DMS53 (cell line): ENCODE measurements at regions not wholly inside any gene's neighbourhood (a gene's known extent, or its start where the extent isn't known, plus 50 kb on each side); places are given as distances from the start of the nearest gene placed in this dataset.

Source experiments
- DNase-seq: peaks from one replicate; lab custom pipeline; 2025; lab: John Stamatoyannopoulos, UW

DNA sequence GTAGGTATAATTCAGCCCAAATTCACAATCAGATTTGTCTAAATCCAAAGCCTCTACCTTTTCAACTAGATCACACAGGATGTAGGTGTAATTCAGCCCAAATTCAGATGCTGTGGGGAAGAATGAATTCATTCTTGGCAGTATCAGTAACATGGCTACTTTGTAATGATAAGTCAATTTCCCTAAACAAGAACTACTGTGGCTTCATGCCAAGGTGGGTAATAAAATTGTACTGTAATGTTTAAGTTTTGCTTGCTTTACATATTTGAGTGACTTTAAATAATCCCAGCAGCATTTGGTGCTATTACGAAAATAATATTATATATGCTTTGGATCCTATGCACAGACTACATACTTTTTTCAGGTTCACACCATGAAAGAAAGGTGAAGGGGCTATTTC, 239.1 kb downstream of the HDGFL1 start:
- no peak for DNase-seq

DNA sequence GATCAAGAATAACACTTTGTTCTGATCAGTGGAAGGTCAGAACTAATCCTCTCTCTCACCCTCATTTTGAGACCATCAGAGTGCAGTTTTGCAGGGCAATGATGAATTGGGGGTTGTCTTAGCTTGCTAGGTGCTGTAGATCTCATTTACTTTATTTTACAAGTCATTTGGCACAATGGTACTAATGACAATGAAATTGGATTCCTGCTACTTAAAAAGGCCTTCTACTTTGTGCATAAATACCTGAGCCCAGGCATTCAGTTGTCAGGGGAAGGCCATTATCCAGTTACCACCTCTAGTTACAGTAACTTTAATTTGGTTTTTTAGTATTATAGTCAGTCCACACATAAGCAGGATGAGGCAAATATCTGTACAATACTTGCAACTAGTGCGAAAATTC, 240.0 kb downstream of the HDGFL1 start:
- no peak for DNase-seq

GRCh38 chr6:22819209-22819608, 249.8 kb downstream of the HDGFL1 start:
- no peak for DNase-seq

- DNase-seq = no peak
Measured at GRCh38 chr6:22821664-22822320, 252.4 kb downstream of the HDGFL1 start.

GRCh38 chr6:22825210-22825609, 255.8 kb downstream of the HDGFL1 start:
- DNase-seq = peak; percentile 22

DNA sequence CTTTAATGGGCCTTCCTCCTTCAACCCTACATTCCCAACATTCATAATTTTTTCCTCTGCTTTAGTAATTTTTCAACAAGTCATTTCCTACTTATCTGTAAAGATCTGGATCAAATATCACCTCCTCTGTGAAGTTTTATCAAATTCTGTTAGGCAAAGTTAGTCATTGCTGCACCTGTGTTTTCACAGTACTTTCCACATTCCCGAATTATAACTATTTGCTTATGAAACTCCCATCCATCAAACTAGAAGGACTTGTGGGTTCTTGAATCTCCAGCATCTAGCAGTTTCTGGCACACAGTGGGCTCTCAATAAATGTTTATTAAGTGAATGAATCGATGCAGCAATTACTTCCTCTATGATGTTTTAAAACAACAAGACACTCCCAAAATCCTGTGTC, 257.6 kb downstream of the HDGFL1 start:
- DNase-seq = peak; percentile 29

- DNase-seq = peak; percentile 58
Measured at GRCh38 chr6:22827760-22828159, 258.4 kb downstream of the HDGFL1 start.

DNA sequence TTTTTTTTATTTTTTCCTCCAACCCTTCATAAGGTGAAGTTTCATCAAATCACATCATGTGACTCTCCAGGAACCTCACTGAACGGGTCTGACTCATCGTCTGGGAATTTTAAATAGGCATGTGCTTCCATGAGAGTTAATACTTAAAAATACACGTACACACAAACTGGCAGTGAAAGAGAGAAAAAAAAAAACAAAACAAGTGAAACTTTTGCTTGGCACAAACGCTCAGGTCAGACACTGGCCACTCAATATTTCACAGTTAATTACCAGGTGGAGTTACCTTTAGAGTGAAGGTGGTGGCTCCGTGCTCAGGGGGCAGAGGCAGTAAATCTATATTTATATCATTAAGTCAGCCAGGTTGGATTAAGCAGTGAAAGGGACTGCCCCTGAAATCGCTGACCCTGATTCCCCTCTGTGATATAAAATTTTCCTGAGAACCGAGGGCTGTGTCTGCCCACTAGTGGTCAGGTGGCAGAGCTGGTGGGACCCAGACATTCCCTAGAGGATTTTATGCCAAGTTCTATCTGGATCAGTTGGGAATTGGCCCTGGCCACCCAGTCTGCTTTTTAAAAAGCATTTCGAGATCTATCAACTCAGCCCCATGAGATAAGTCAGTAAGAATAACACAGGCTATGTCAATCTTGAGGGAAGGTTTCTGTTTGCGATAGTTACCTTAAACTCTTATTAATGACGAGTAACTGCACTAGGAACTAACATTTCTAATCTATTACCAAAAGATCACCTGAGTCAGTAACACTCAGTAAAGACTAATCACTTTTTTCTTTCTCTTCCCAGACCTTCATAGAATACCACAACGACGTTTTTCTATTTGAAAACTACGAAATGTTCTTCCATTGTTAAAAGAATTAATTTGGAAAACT, 259.1 kb downstream of the HDGFL1 start:
- DNase-seq = peak; percentile 91

DNA sequence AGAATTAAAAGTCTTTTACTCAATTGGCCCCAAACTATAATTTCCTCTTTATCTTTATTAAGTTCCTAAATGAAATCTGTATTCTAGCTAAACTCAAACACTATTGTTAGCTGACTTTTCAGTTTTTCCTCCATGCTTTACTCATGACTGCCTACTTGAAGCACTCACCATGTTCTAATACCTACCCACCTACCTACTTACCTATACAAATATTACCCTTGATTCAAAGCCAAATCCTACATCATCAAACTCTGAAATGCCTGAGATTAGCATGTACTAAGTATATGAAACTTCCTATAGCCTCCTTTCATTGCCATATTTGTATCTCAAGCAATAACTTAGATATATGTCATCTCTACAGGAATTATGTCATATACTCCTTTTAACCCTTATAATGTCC, 259.7 kb downstream of the HDGFL1 start:
- peak; percentile 55 for DNase-seq

DNA sequence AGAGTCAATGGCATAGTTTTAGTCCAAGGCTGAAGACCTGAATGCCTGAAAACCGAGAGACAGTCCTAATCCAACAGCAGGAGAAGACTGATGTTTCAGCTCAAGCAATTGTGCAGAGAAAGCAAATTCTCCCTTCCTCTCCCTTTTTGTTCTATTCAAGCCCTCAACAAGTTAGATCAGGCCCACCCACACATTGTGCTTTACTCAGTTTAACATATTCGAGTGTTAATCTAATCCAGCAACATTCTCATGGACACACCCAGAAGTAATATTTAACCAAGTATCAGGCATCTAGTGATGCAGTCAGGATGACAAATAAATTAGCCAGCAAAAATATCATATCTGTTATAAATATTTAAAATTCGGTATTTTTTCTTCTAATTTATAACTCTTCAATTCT, 261.1 kb downstream of the HDGFL1 start:
- no peak for DNase-seq

DNA sequence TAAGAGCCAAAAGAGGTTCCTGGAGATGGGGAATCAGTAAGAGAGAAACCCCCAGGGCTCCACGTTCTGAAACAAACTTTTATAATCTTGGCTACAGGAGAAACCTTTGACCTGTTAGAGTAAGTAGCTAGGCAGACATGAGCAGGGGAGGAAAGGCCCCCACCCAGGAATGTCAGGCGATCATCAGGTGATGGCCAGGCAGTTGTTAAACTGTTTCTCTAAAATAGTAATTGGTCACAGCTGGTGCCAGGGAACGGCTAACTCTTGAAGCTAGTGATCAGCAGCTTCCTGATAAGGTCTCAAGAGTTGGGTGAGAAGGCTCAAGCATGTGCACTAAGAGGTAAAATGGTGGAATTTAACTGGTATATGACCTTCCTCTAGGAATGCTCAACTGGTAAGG, 263.8 kb downstream of the HDGFL1 start:
- no peak for DNase-seq

- DNase-seq = peak; percentile 33
Measured at GRCh38 chr6:22838345-22838744, 269.0 kb downstream of the HDGFL1 start.

DNA sequence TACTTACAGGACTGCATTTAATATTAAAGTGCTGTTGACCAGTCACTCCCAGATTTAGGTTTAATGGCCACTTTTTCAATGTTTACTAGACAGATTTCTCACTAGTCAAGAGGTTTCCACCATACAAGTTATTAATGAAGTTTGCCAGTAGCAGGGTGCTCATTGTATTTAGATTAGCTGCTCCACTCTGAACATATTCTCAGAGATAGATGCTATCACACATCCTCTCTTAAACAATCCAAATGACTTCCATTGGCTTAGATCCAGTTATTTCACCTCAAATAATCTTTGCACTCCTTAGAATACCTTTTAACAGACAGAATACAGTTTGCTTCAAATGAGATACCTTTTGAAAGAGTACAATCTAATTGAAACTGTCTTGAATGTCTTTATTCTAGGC, 276.1 kb downstream of the HDGFL1 start:
- DNase-seq = no peak

- DNase-seq = no peak
Measured at GRCh38 chr6:22848121-22848520, 278.8 kb downstream of the HDGFL1 start.

DNA sequence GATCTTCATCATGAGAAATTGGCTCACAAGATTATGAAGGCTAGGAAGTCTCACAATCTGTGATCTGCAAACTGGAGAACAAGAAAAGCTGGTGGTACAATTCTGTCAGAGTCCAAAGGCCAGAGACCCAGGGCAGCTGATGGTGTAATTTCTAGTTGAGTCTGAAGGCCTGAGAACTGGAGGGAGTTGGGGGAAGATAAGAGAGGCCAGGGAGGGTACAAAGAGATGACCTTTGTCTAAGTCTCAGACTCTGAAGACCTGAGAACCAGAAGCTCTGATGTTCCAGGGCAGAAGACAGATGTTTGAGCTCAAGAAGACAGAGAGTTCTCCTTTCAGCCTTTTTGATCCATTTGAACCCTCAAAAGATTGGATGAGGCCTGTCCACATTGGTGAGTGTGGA, 280.6 kb downstream of the HDGFL1 start:
- DNase-seq = no peak

- no peak for DNase-seq
Measured at GRCh38 chr6:22852101-22852500, 282.7 kb downstream of the HDGFL1 start.

DNA sequence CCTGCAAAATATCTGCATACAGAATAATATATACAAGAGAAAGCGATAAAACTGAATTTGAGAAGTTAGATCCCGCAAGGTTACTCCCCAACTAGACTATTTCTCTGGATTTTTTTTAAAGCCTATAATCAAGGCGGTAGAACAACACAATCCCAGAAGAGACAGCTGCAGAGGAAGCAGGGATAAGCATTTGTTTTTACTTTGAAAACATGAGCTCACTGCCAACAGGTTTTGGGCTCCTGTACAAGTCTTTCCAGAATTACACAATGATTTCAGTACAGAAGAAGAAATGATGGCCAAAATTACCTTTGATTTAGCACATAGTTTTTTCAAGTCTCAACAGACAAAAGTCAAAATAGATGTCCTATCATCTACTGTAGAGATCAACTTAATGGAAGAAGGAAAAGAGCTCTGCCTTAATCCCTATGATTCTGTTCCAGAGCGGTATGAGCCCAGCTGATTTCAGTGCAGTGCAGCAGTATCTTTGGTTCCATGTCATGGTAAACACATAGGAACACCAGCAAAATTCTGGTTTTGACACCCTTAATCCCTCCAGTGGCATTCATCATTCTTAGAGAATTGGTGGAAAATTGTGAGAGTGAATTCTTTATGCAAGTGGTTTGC, 304.3 kb downstream of the HDGFL1 start:
- no peak for DNase-seq

- DNase-seq = no peak
Measured at GRCh38 chr6:22875845-22876244, 306.5 kb downstream of the HDGFL1 start.

- no peak for DNase-seq
Measured at GRCh38 chr6:22878324-22878701, 308.9 kb downstream of the HDGFL1 start.

DNA sequence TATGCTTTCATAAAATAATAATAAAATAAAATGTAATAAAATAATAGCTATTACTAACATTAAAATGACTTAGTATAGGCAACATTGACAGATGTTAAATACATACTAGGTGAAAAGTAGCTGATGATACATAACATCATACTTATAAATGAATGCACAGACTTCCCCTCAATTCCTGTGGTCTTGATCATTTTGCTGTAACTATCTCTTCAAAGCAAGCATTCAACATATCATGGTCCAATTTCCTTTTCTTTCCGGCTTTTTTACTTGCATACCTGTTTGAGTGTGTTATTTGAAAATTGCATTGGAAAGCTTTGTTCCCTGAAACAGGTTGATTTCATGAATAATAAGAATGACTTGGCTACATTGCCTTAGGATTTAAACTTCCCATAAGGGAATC, 309.3 kb downstream of the HDGFL1 start:
- DNase-seq = no peak

- DNase-seq = peak; percentile 71
Measured at GRCh38 chr6:22880686-22881433, 311.5 kb downstream of the HDGFL1 start.

GRCh38 chr6:22882581-22882980, 313.2 kb downstream of the HDGFL1 start:
- DNase-seq = no peak
